BLaER1 (cell line): ENCODE measurements at regions not wholly inside any gene's neighbourhood (a gene's known extent, or its start where the extent isn't known, plus 50 kb on each side); places are given as distances from the start of the nearest gene placed in this dataset.

Source experiments
- H3K27ac ChIP-seq: shearing (Covaris generic); formaldehyde crosslinking; 2 replicates; pipeline ENCODE4 v1.8.1; 2022
- H3K27me3 ChIP-seq: shearing (Covaris generic); formaldehyde crosslinking; 2 replicates; pipeline ENCODE4 v1.8.1; 2022
- H3K36me3 ChIP-seq: shearing (Covaris generic); formaldehyde crosslinking; 2 replicates; pipeline ENCODE4 v1.8.1; 2022
- H3K4me1 ChIP-seq: shearing (Covaris generic); formaldehyde crosslinking; 2 replicates; pipeline ENCODE4 v1.8.1; 2022
- H3K4me2 ChIP-seq: shearing (Covaris generic); formaldehyde crosslinking; 2 replicates; pipeline ENCODE4 v1.8.1; 2022
- H3K4me3 ChIP-seq: shearing (Covaris generic); formaldehyde crosslinking; 2 replicates; pipeline ENCODE4 v1.8.1; 2022
- H3K9ac ChIP-seq: shearing (Covaris generic); formaldehyde crosslinking; 2 replicates; pipeline ENCODE4 v1.8.1; 2022
- H3K9me3 ChIP-seq: shearing (Covaris generic); formaldehyde crosslinking; 2 replicates; pipeline ENCODE4 v1.8.1; 2022
- H4K20me1 ChIP-seq: shearing (Covaris generic); formaldehyde crosslinking; 2 replicates; pipeline ENCODE4 v1.8.1; 2022
- Cebpa-rat ChIP-seq: shearing (Covaris generic); IDR thresholded peaks from 2 replicates; pipeline ENCODE4 v1.8.1; 2022

DNA sequence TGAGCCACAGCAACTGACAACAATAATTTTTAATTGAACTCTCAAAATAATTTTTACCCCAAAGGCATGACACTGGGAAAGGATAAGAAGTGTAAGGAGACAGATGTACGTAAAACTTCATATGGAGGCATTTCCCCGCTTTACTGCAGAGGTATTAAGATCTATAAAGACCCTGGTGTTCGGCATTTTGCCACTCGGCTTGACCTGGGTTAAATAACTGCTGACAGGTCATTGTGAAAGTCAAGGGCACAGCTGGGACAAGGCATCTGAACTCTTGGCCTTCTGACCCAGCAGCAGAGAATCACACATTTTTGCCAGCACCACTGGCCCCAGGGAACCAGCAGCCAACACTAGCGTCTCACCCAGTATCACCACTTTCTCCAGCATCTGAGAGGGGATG lies 372.1 kb downstream of the SOX9 start:
- no peak overlapping the region for H3K27ac ChIP-seq
- H3K4me2 ChIP-seq = no peak overlapping the region
- no peaks in the 10 kb centered on the region for H3K4me1 ChIP-seq
- TF ChIP-seq Cebpa-rat = no peak
- H3K4me3 ChIP-seq = no peak overlapping the region
- no peaks in the 10 kb centered on the region for H4K20me1 ChIP-seq
- H3K27me3 ChIP-seq = no peaks in the 10 kb centered on the region
- H3K36me3 ChIP-seq = no peaks in the 10 kb centered on the region
- H3K9me3 ChIP-seq = peaks cover 15% of the 10 kb centered on the region
- H3K9ac ChIP-seq = no peak overlapping the region

DNA sequence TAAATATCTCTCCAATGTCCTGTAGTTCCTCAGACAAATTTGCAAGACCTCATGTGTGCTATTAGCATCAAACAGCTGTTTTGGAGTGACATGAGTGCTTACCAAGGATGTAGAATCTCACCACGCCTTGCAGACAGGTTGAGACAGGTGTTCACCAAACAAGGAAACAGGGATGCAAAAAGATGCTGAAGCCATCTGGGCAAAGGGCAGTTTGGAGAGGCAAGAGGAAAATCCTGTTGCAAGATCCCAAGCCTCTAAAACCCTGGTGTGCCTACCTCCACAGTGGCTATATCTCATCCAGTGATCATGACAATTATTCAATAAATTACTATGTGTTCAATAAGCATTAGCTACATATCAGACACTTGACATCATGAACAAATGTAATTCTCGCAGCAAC lies 373.7 kb downstream of the SOX9 start:
- Histone ChIP-seq H3K4me1 (no peaks in the 10 kb centered on the region), H3K27ac (no peak overlapping the region), H3K36me3 (no peaks in the 10 kb centered on the region), H3K4me2 (no peak overlapping the region), H3K4me3 (no peak overlapping the region), H4K20me1 (no peaks in the 10 kb centered on the region), H3K9ac (no peak overlapping the region), H3K9me3 (peaks cover 15% of the 10 kb centered on the region), H3K27me3 (no peaks in the 10 kb centered on the region)
- no peak for TF ChIP-seq Cebpa-rat

DNA sequence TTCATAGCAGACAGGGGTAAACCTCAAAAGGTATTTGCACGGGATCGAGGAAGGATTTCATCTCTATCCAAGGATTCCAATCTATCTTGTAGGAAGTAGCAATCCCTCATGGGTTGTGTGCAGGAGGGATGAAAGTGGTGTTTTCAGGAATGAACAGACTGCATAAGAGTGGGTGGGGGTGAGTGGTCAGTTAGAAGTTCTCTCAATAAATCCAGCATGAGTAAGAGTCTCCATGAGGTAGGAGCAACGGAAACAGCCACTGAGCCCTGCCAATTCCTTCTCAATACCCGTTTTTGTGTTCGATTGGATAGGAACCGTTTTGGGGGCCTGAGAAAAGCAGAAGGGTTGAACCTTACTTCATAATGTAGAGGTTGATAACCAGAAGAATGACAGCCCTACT lies 375.6 kb downstream of the SOX9 start:
- H4K20me1 ChIP-seq = no peaks in the 10 kb centered on the region
- H3K4me1 ChIP-seq = no peaks in the 10 kb centered on the region
- peaks cover under 1% of the 10 kb centered on the region; the same call in 1 of the 2 replicates for H3K9me3 ChIP-seq
- no peaks in the 10 kb centered on the region for H3K27me3 ChIP-seq
- H3K4me2 ChIP-seq = no peak overlapping the region
- no peak for TF ChIP-seq Cebpa-rat
- no peaks in the 10 kb centered on the region for H3K36me3 ChIP-seq
- no peak overlapping the region for H3K4me3 ChIP-seq
- H3K27ac ChIP-seq = no peak overlapping the region
- no peak overlapping the region for H3K9ac ChIP-seq

DNA sequence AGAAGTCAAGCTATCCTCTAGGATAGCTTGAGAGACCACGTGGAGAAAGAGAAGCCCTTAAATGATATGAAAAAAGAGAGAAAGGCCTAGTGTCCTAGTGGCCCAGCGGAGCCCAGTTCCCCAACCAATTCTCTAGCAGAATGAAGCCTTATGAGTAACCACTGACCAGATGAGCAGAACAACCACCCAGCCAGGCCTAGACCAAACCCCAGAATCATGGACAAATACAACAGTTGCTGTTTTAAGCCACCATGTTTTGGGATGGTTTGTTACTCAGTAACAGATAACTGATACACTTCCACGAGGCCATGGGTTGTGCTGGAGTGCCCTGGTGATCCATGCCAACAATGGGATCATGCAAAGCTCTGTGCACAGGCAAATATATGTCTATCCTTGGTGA lies 377.1 kb downstream of the SOX9 start:
- no peaks in the 10 kb centered on the region for H3K27me3 ChIP-seq
- H3K4me1 ChIP-seq = no peaks in the 10 kb centered on the region
- H4K20me1 ChIP-seq = no peaks in the 10 kb centered on the region
- no peaks in the 10 kb centered on the region for H3K9me3 ChIP-seq
- no peak overlapping the region for H3K9ac ChIP-seq
- no peak overlapping the region for H3K4me2 ChIP-seq
- no peaks in the 10 kb centered on the region for H3K36me3 ChIP-seq
- no peak overlapping the region for H3K27ac ChIP-seq
- no peak for TF ChIP-seq Cebpa-rat
- H3K4me3 ChIP-seq = no peak overlapping the region

DNA sequence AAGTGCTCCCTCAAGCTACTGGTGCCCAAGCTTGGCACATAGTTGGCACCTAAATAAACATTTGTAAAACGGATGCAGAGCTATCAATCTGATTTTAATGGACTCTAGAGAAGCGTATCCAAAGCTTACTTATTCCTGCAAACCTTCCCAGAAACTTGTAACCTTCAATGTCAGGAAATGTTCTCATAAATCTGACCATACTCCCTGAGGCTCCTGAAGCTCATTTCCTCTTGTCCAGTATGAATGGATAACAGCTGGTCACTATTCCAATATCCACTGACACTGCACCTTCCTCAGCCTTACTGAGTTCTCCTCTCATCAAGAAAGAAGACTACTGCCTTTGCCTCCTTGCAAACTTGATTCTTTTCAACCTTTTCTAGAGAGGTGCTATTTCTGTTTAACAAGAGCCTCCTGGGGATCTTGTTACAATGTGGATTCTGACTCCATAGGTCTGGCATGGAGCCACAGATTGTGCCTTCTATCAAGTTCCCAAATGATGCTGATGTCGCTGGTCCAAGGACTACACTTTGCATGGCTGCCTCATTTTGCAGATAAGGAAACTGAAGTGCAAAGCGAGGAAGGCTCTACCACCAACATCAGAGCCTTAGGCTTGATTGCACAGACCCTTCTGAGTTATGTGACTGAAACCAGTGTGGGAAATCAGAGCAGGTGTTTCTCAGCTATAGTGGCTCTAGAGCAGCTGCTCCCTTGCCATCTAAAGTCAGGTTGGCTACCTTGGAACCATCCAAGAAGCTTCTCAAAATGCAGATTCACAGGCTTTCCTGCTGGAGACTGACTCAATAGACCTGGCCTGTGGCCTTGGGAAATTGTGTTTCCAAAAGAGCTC lies 377.8 kb downstream of the SOX9 start:
- Histone ChIP-seq H3K4me2 (no peak overlapping the region), H3K36me3 (no peaks in the 10 kb centered on the region), H3K27ac (no peak overlapping the region), H3K9me3 (no peaks in the 10 kb centered on the region), H3K9ac (no peak overlapping the region), H4K20me1 (no peaks in the 10 kb centered on the region), H3K27me3 (no peaks in the 10 kb centered on the region), H3K4me3 (no peak overlapping the region), H3K4me1 (no peaks in the 10 kb centered on the region)
- no peak for TF ChIP-seq Cebpa-rat

DNA sequence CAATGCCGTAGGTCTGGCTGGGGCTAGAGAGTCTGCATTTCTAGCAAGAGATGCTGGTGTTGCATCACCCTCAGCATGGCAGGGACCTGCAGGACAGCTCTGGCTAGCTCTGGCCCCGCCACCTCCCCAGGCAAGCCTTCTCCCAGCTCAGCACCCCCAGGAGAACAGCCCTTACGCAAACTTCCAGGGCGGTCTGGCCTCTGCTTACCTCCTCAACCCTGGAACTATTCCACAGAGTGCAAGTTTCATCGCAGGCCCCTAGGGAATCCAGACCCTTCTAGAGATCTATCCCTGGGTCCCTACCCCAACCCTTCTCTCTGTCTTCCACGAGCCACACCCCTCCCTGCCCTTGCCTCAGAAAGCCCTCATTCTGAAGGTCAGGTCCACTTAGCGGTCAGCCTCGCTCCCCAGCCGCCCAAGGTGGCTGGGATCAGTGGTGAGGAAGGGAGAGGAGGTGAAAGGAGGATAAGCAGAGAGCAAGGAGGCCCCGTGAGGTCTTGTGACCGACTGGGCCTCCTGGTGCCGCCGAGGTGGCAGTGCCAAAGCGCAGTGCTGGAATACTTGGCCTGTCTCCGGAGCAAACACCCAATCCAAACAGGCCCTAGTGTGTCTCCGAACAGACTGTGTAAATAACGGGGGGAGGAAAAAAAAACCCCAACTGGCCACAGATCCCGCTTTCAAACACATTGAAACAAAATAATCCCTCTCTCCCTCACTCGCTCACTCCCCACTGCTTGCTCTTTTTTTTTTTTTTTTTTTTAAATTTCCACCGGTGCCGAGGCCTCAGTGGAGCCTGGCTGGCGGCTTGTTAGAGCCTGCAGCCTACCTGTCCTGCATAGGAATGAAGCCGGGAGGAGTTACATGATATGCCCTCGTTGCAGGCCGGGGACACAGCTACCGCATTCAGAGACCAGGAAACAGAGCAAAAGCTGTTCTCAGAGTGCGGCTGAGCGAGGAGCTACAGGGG lies 380.9 kb downstream of the SOX9 start:
- Histone ChIP-seq H4K20me1 (no peaks in the 10 kb centered on the region), H3K4me3 (no peak overlapping the region), H3K27ac (no peak overlapping the region), H3K9ac (no peak overlapping the region), H3K4me2 (no peak overlapping the region), H3K36me3 (no peaks in the 10 kb centered on the region), H3K4me1 (no peaks in the 10 kb centered on the region), H3K27me3 (no peaks in the 10 kb centered on the region), H3K9me3 (no peaks in the 10 kb centered on the region)
- TF ChIP-seq Cebpa-rat = no peak

DNA sequence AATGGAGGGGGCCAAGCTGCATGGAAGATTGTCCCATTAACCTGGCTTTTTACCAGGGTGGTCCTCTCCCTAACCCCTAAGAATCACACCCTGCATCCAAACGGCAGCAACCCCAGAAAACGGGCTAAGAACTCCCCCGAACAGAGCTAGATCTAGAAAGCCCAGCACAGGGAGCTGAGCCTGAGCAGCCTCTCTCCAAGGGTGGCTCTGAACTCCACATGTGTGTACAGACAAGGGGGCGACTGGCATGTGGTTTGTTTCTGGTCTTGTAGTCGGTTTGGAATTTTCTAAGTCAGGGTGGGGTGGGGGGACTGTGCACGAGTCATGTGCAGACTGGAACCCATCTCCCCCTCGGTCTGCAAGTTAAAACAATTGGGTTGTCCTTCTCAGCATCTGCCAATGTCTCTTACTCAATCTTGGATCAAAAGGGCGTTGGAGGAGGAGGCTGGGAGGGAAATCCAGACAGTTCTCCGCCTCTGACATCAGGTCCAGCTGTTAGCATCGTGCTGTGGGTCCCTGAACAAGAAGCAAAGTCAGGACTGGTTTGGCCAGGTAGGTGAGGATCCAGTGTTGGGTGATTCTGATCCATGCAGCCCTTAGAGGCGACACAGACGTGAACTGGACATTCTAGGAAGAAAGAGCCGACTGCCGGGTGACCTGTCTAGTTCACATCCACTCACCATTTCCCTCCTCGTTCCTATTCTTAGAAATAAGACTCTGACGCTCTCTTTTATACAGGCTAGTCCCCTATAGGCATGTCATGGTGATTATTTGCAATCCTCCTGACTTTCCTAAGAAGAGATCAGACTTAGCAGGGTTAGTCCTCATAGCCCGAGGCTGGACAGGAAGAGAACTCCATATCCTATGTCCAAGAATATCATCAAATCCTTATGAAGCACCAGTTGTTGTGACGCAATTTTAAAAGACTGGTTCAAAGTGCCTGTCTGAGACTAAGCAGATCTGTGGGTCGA lies 381.8 kb downstream of the SOX9 start:
- no peak overlapping the region for H3K4me2 ChIP-seq
- no peaks in the 10 kb centered on the region for H3K36me3 ChIP-seq
- no peak overlapping the region for H3K27ac ChIP-seq
- no peak overlapping the region for H3K4me3 ChIP-seq
- H3K27me3 ChIP-seq = no peaks in the 10 kb centered on the region
- TF ChIP-seq Cebpa-rat = no peak
- H3K9me3 ChIP-seq = no peaks in the 10 kb centered on the region
- no peaks in the 10 kb centered on the region for H3K4me1 ChIP-seq
- H3K9ac ChIP-seq = no peak overlapping the region
- H4K20me1 ChIP-seq = no peaks in the 10 kb centered on the region

DNA sequence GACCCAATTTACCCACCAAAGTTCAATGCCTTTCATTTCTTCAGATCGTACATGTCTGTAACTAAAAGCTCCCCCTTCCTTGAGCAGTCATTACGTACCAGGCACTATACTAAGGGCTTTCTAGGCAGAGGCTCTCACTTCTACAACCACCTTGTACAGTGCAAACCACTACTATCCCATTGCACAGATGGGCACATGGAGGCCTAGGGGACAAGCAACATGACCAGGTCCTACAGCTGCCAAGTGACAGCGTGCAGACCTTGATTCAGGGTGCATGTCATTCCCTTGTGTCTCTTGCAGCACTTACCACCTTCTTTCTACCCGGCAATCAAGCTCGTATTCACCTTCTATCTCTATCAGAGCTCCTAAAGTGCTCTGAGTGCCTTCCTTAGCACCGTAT lies 382.7 kb downstream of the SOX9 start:
- no peak overlapping the region for H3K9ac ChIP-seq
- no peaks in the 10 kb centered on the region for H3K4me1 ChIP-seq
- no peak overlapping the region for H3K4me2 ChIP-seq
- no peaks in the 10 kb centered on the region for H4K20me1 ChIP-seq
- H3K4me3 ChIP-seq = no peak overlapping the region
- H3K9me3 ChIP-seq = no peaks in the 10 kb centered on the region
- TF ChIP-seq Cebpa-rat = no peak
- H3K27ac ChIP-seq = no peak overlapping the region
- no peaks in the 10 kb centered on the region for H3K36me3 ChIP-seq
- H3K27me3 ChIP-seq = no peaks in the 10 kb centered on the region

DNA sequence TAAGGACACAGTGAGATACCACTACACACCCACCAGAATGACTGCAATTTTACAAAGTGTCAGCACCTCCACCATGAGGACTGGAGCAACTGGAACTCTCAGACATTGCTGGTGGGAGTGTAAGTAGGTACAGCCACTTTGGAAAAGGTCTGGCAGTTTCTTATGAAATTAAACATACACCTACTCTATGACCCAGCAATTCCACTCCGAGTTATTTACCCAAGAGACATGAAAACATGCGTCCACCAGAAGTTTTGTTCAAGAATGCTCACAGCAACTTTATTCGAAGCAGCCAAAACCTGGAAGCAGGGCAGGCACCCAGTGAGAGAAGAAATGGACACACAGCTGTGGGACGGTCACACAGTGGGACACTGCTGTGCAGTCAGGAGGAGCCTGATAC lies 384.0 kb downstream of the SOX9 start:
- no peak overlapping the region for H3K9ac ChIP-seq
- no peak overlapping the region for H3K27ac ChIP-seq
- no peaks in the 10 kb centered on the region for H3K27me3 ChIP-seq
- no peaks in the 10 kb centered on the region for H4K20me1 ChIP-seq
- no peaks in the 10 kb centered on the region for H3K36me3 ChIP-seq
- H3K9me3 ChIP-seq = no peaks in the 10 kb centered on the region
- peaks cover 6% of the 10 kb centered on the region for H3K4me1 ChIP-seq
- TF ChIP-seq Cebpa-rat = no peak
- no peak overlapping the region for H3K4me3 ChIP-seq
- H3K4me2 ChIP-seq = no peak overlapping the region
